Thoracic aorta (tissue), 2 donors: ENCODE measurements at regions not wholly inside any gene's neighbourhood (a gene's known extent, or its start where the extent isn't known, plus 50 kb on each side); places are given as distances from the start of the nearest gene placed in this dataset.
"Not testable (repeated sequence)": the region's sequence is repeated elsewhere in the genome, so short reads cannot be mapped to it uniquely, and the experiment has no call there.

Experiments
- ATAC-seq: fragments of 150-250 bp; one replicate; pipeline ENCODE4 v1.8.0; 2017; ENCODE audit warnings: low read depth; ENCODE audit not compliant: insufficient number of reproducible peaks, low FRiP score
- DNase-seq: peaks from one replicate; pipeline ENCODE4 v3.0.0-alpha.2; 2020; ENCODE audit warnings: low spot score
- H3K27ac ChIP-seq, 2 donors: fragments of 200-600 bp; sonication (generic); 1 replicate in 1 of 2; 2 replicates in 1 of 2; pipeline ENCODE4 v1.5.1; 2016; ENCODE audit warnings: mild to moderate bottlenecking in 2 of 2, moderate library complexity in 2 of 2
- H3K27me3 ChIP-seq: fragments of 200-600 bp; sonication (generic); replicated peaks from 2 replicates; pipeline ENCODE4 v1.6.0; 2016; ENCODE audit warnings: mild to moderate bottlenecking; ENCODE audit not compliant: insufficient read depth
- H3K36me3 ChIP-seq: fragments of 200-600 bp; sonication (generic); one replicate; pipeline ENCODE4 v1.5.1; 2016
- H3K4me1 ChIP-seq, 2 donors: fragments of 200-600 bp; sonication (generic); 1 replicate in 1 of 2; 2 replicates in 1 of 2; pipeline versions ENCODE4 v1.5.1 to v1.6.0; 2016; ENCODE audit warnings: low read depth in 2 of 2, mild to moderate bottlenecking in 1 of 2; ENCODE audit not compliant: control insufficient read depth in 1 of 2
- H3K4me3 ChIP-seq: fragments of 200-600 bp; sonication (generic); 2 replicates; pipeline ENCODE4 v1.5.1; 2016; ENCODE audit warnings: mild to moderate bottlenecking
- H3K9me3 ChIP-seq: fragments of 200-600 bp; sonication (generic); 2 replicates; pipeline ENCODE4 v1.5.1; 2016
- TF ChIP-seq, protein P1 (sequence below): fragments of 200-600 bp; sonication (generic); IDR thresholded peaks from one replicate; pipeline ENCODE4 v1.5.1; 2019; ENCODE audit warnings: antibody characterized with exemption

DNA sequence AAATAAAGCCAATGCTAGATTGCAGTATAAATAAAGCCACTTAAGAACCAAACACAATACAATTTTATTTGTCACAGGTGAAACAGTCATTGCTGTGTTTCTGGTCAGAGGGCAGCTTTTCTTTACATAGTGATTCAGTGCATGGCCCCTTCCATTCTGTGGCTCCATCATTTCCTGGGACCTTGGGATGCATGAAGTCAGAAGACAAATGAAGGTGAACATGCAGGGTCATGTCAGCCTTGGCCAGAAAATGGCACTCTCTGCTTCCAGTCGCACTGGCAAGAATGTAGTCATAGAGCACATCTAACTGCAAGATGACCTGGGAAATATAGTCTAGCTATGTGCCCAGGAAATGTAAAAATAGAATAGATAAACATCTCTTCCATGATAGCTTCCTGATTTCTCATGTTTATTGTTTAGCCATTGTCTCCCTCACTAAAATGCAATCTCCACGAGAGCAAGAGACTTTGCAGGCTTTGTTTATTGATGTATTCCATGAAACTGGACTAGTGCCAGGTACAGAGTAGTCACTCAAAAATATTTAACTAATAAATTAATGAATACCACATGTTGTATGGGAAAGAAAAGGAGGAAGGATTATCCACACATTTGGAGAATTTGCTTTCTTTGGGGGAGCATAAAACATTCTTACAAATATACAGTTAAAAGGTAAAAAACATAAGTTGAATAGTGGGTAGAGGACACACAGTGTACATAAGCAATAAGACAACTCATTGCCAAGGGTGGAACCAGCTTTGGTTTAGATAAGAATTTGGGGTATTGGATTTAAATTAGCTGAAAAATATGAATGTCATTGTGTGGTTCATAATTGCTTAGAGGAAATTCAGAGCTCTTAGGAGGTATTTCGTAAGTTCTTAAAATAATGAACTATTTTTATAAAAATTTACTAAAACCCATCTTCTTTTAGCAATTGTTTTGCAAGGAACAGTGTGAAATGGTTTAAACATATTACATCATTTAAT, 343.8 kb downstream of the PID1 start:
- H3K4me1 ChIP-seq = peaks cover 0 to 4% of the 10 kb centered on the region in 2 donors
- H3K27me3 ChIP-seq = no peaks in the 10 kb centered on the region
- DNase-seq = no peak
- no peaks in the 10 kb centered on the region for H3K36me3 ChIP-seq
- H3K27ac ChIP-seq = no peak overlapping the region
- no peak for ATAC-seq
- no peak overlapping the region for H3K4me3 ChIP-seq
- TF ChIP-seq, protein P1, sequence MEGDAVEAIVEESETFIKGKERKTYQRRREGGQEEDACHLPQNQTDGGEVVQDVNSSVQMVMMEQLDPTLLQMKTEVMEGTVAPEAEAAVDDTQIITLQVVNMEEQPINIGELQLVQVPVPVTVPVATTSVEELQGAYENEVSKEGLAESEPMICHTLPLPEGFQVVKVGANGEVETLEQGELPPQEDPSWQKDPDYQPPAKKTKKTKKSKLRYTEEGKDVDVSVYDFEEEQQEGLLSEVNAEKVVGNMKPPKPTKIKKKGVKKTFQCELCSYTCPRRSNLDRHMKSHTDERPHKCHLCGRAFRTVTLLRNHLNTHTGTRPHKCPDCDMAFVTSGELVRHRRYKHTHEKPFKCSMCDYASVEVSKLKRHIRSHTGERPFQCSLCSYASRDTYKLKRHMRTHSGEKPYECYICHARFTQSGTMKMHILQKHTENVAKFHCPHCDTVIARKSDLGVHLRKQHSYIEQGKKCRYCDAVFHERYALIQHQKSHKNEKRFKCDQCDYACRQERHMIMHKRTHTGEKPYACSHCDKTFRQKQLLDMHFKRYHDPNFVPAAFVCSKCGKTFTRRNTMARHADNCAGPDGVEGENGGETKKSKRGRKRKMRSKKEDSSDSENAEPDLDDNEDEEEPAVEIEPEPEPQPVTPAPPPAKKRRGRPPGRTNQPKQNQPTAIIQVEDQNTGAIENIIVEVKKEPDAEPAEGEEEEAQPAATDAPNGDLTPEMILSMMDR = no peak
- H3K9me3 ChIP-seq = peaks cover 3% of the 10 kb centered on the region

DNA sequence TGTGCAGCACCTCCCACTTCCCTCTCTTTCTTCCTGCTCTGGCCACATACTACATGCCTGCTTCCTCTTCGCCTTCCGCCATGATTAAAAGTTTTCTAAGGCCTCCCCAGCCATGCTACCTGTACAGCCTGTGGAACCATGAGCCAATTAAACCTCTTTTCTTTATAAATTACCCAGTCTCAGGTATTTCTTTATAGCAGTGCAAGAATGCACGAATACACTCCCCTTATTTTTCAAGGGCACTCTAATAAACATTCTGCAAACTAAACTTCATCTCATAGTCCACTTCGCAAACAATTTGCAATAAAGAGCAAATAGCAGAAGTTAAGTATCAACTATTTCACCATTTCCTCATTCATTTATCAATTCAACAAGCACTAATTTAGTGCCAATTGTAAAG, 351.3 kb downstream of the PID1 start:
- Histone ChIP-seq H3K9me3 (no peaks in the 10 kb centered on the region), H3K27ac (no peak overlapping the region), H3K27me3 (no peaks in the 10 kb centered on the region), H3K4me3 (no peak overlapping the region), H3K4me1 (no peaks in the 10 kb centered on the region), H3K36me3 (no peaks in the 10 kb centered on the region)
- ATAC-seq (no peak), DNase-seq (no peak)
- TF ChIP-seq, protein P1 = no peak

DNA sequence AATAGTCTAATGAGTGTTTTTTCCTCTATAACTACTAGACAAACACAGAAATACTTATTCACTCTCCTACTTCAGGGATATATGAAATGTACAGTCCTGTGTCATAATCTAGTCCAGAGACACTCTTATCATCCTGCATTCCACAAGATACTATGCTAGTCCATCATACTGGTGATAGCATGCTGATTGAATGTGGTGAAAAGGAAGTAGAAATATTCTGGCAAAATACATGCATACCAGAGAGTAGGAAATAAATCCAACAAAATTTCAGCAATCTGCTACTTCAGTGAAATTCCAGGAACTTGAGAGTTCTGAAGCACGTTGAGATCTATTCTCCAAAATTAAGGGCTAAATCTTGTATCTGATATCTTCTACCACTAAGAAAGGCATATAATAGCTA, 353.9 kb downstream of the PID1 start:
- ATAC-seq = no peak
- TF ChIP-seq, protein P1 = no peak
- DNase-seq = no peak
- Histone ChIP-seq H3K4me1 (peaks cover 3 to 11% of the 10 kb centered on the region in 2 donors), H3K27me3 (no peaks in the 10 kb centered on the region), H3K9me3 (no peaks in the 10 kb centered on the region), H3K27ac (no peak overlapping the region), H3K4me3 (no peak overlapping the region), H3K36me3 (no peaks in the 10 kb centered on the region)

DNA sequence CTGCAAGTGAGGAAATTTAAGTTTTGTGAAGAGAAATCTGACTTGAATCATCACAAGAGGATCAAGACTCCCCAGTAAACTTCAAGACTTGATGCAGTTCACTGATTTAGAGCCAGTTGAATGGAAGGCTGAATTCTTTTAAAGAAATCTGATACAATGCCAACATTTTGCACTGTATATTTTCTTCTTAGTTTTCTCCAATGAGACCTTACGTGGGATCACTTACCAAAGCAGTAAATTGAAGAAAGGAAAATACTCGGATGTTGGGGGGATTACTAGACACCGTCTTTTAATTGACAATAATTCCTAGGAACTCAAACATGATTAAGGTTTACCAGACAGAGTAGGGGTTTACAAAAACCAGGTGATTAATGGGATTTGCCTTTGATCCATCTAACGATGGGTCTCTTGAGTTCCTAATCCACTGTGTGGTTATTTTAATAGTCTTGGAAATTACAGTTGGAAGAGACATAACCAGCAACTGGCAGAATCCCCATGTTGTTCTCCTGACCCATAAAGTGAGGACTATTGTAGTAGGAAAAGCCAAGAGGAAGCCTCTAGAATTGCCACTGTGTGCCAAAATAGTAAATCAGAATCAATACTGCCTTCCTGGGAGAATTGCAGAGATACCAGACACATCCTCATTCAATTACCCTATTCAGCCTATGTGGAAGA, 354.5 kb downstream of the PID1 start:
- Histone ChIP-seq H3K4me3 (no peak overlapping the region), H3K4me1 (peaks cover 3 to 15% of the 10 kb centered on the region in 2 donors), H3K36me3 (no peaks in the 10 kb centered on the region), H3K27me3 (no peaks in the 10 kb centered on the region), H3K27ac (no peak overlapping the region), H3K9me3 (no peaks in the 10 kb centered on the region)
- ATAC-seq (no peak), DNase-seq (no peak)
- TF ChIP-seq, protein P1 = no peak

DNA sequence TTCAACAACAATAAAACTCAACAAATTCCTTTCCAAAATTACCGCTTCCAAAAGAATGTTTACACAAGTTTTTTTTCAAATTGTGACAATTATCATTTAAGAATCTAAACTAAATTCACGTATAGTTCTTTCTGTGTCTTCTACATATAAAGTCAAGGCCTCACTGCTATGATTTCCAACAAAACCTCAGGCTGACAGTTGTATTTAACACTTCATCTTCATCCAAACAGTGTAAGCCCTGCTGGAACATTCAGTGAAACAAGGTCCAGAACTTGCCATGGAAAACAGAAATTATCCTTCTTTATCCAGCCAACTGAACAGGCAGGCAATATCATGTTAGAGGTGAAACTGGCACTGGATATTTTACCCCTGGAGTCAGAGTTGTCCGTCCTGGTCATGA, 357.9 kb downstream of the PID1 start:
- no peaks in the 10 kb centered on the region for H3K27me3 ChIP-seq
- ATAC-seq = no peak
- no peaks in the 10 kb centered on the region for H3K36me3 ChIP-seq
- H3K27ac ChIP-seq = no peak overlapping the region
- H3K9me3 ChIP-seq = no peaks in the 10 kb centered on the region
- TF ChIP-seq, protein P1 = no peak
- H3K4me1 ChIP-seq = peaks cover 3 to 17% of the 10 kb centered on the region in 2 donors
- H3K4me3 ChIP-seq = no peak overlapping the region
- no peak for DNase-seq

DNA sequence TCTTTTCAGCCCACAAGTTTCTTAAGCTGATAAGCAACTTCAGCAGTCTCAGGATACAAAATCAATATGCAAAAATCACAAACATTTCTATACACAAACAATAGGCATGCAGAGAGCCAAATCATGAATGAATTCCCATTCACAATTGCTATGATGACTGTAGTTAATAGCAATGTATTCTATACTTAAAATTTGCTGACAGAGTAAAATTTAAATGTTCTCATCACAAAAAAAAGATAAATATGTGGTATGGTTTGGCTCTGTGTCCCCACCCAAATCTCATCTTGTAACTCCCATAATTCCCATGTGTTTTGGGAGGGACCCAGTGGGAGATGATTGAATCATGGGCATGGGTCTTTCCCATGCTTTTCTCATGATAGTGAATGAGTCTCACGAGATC, 360.2 kb downstream of the PID1 start:
- ATAC-seq, H3K4me3 ChIP-seq, DNase-seq: not testable (repeated sequence)

More for the DNA sequence above, 360.2 kb downstream of the PID1 start:
- H3K9me3 ChIP-seq, H3K36me3 ChIP-seq, H3K27me3 ChIP-seq, H3K27ac ChIP-seq: not testable (repeated sequence)
- peaks cover 3 to 17% of the 10 kb centered on the region in 2 donors for H3K4me1 ChIP-seq
